GM12878 (cell line): ENCODE measurements at regions not wholly inside any gene's neighbourhood (a gene's known extent, or its start where the extent isn't known, plus 50 kb on each side); places are given as distances from the start of the nearest gene placed in this dataset.

ENCODE experiments used
- ATAC-seq: fragments of 200-7000 bp; cut with Tn5 transposase; 3 replicates; pipeline ENCODE4 v1.9.1; 2020; ENCODE audit warnings: mild to moderate bottlenecking, moderate library complexity
- BruUV-seq: library from RNA; stranded (reverse); fragments of 400-500 nt; replicated peaks from 2 replicates; lab custom pipeline; 2021; lab: Mats Ljungman, UMichigan
- CTCF ChIA-PET: fragments of 300-600 bp; sonication (Branson Sonifier 250); formaldehyde crosslinking; extraction: SDS; loops from one replicate; lab custom pipeline; 2021; ENCODE audit warnings: inconsistent platforms; lab: Yijun Ruan, JAX
- POLR2A ChIA-PET: fragments of 350-600 bp; formaldehyde crosslinking; extraction: SDS; loops from one replicate; lab custom pipeline; 2021; ENCODE audit warnings: inconsistent platforms; lab: Charles Lee
- RAD21 ChIA-PET: fragments of 300-600 bp; sonication (Branson Sonifier 250); formaldehyde crosslinking; loops from one replicate; lab custom pipeline; 2023; ENCODE audit warnings: antibody characterized with exemption; ENCODE audit not compliant: unreplicated experiment; lab: Charles Lee
- SMC1A ChIA-PET: fragments of 300-600 bp; sonication (Branson Sonifier 250); formaldehyde crosslinking; loops from one replicate; lab custom pipeline; 2023; ENCODE audit not compliant: unreplicated experiment, uncharacterized antibody; lab: Charles Lee
- DNase-seq: peaks from one replicate; pipeline ENCODE4 v3.0.0-alpha.2; 2011; ENCODE audit warnings: low read depth, low spot score
- FAIRE-seq: peaks from 3 replicates; lab custom pipeline; 2011; peaks lifted over from hg19 to GRCh38; lab: Jason Lieb, UNC
- H2AFZ ChIP-seq: 2 replicates; pipeline ENCODE4 v1.6.0; 2011; ENCODE audit warnings: low read depth, low read length, control low read depth; ENCODE audit not compliant: control insufficient read depth
- H3K27ac ChIP-seq: 2 replicates; pipeline ENCODE4 v1.5.1; 2011; ENCODE audit warnings: control low read depth; ENCODE audit not compliant: control insufficient read depth, insufficient read depth
- H3K27me3 ChIP-seq, 2 experiments: replicated peaks in 1 of 2; 2 replicates each; pipeline versions ENCODE4 v1.6.0 to v1.6.1; 2011; ENCODE audit warnings: low read length in 1 of 2; ENCODE audit not compliant: control insufficient read depth in 2 of 2, insufficient read depth in 2 of 2
- H3K36me3 ChIP-seq, 2 experiments: 2 replicates each; pipeline ENCODE4 v1.5.1; 2011; ENCODE audit warnings: low read length in 1 of 2; ENCODE audit not compliant: control insufficient read depth in 2 of 2, insufficient read depth in 2 of 2
- H3K4me1 ChIP-seq: 2 replicates; pipeline ENCODE4 v1.6.1; 2011; ENCODE audit warnings: mild to moderate bottlenecking, low read length, moderate library complexity, mixed read lengths; ENCODE audit not compliant: control insufficient read depth, insufficient read depth
- H3K4me2 ChIP-seq: 2 replicates; pipeline ENCODE4 v1.6.0; 2011; ENCODE audit warnings: control low read depth; ENCODE audit not compliant: control insufficient read depth, insufficient read depth
- H3K4me3 ChIP-seq: fragments of 200-600 bp; sonication (generic); 2 replicates; pipeline ENCODE4 v1.5.1; 2016
- H3K79me2 ChIP-seq: 2 replicates; pipeline ENCODE4 v1.6.0; 2011; ENCODE audit warnings: low read length; ENCODE audit not compliant: control insufficient read depth, insufficient read depth
- H3K9ac ChIP-seq: 2 replicates; pipeline ENCODE4 v1.8.0; 2011; ENCODE audit warnings: low read length, control low read depth, mixed read lengths; ENCODE audit not compliant: control insufficient read depth, insufficient read depth
- H3K9me3 ChIP-seq: replicated peaks from 3 replicates; pipeline ENCODE4 v1.5.1; 2011; ENCODE audit warnings: mild to moderate bottlenecking, low read length; ENCODE audit not compliant: control insufficient read depth, insufficient read depth
- H4K20me1 ChIP-seq: 2 replicates; pipeline ENCODE4 v1.6.0; 2011; ENCODE audit not compliant: control insufficient read depth, insufficient read depth
- STAT1 ChIP-seq: fragments of 450-650 bp; conservative IDR thresholded peaks from 2 replicates; pipeline ENCODE4 v1.6.1; 2014; ENCODE audit warnings: antibody characterized with exemption, mild to moderate bottlenecking
- WRNIP1 ChIP-seq: IDR thresholded peaks from 2 replicates; pipeline ENCODE4 v1.6.1; 2011; ENCODE audit warnings: low read depth, low read length, improper control_type of control experiment, borderline replicate concordance
- ZBED1 ChIP-seq: IDR thresholded peaks from 2 replicates; pipeline ENCODE4 v1.6.1; 2016; ENCODE audit warnings: borderline replicate concordance
- WGBS: methylation state at CpG from one replicate; pipeline ENCODE4 v1.1.6; 2016; ENCODE audit warnings: low lambda C conversion rate; ENCODE audit not compliant: insufficient replicate concordance, insufficient coverage; ENCODE audit errors: missing lambda C conversion rate; 5-methylcytosine and 5-hydroxymethylcytosine counted together
- in situ Hi-C: fragments of 300-500 bp; cut with MboI; formaldehyde crosslinking; loops from 9 replicates; pipeline ENCODE4 v1.14.3; 2018; ENCODE audit warnings: mixed read lengths
- intact Hi-C: fragments of 100-400 bp; cut with micrococcal nuclease; formaldehyde crosslinking; loops from one replicate; pipeline ENCODE4 v1.14.2; 2022; ENCODE audit not compliant: unreplicated experiment

DNA sequence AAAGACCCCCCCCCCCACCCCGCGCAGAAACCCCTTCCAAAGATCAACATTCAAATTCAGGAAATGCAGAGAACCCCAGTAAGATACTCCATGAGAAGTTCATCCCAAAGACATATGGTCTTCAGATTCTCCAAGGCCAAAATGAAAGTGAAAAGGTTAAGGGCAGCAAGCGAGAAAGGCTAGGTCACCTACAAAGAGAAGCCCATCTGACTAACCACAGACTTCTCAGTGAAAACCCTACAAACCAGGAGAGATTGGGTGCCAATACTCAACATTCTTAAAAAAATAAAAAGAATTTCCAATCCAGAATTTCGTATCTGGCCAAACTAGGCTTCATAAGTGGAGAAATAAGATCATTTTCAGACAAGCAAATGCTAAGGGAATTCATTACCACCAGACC is 175.2 kb downstream of the RND3 start:
- Histone ChIP-seq H3K79me2 (no peaks in the 10 kb centered on the region), H3K27me3 (no peaks in the 10 kb centered on the region), H3K27ac (no peak overlapping the region), H3K4me1 (no peaks in the 10 kb centered on the region), H3K4me3 (no peak overlapping the region), H3K9ac (no peak overlapping the region), H3K4me2 (no peak overlapping the region), H4K20me1 (no peaks in the 10 kb centered on the region), H2AFZ (no peak overlapping the region), H3K36me3 (no peaks in the 10 kb centered on the region), H3K9me3 (no peaks in the 10 kb centered on the region)
- ChIA-PET CTCF (no interaction called here), SMC1A (interaction anchor here (1.1 kb wide), 1 partner anchor 58 kb away, joined by 3 read pairs; no protein-coding TSS in a partner anchor), POLR2A (no interaction called here), RAD21 (no interaction called here)
- in situ Hi-C loops = no loop called here
- FAIRE-seq = no peak
- no peak for DNase-seq
- TF ChIP-seq STAT1 = no peak
- no peak for ATAC-seq
- WGBS = 52% methylated on average over 4 of the region's 4 CpGs
- BruUV-seq = no TSS peak
- intact Hi-C loops = no loop called here

DNA sequence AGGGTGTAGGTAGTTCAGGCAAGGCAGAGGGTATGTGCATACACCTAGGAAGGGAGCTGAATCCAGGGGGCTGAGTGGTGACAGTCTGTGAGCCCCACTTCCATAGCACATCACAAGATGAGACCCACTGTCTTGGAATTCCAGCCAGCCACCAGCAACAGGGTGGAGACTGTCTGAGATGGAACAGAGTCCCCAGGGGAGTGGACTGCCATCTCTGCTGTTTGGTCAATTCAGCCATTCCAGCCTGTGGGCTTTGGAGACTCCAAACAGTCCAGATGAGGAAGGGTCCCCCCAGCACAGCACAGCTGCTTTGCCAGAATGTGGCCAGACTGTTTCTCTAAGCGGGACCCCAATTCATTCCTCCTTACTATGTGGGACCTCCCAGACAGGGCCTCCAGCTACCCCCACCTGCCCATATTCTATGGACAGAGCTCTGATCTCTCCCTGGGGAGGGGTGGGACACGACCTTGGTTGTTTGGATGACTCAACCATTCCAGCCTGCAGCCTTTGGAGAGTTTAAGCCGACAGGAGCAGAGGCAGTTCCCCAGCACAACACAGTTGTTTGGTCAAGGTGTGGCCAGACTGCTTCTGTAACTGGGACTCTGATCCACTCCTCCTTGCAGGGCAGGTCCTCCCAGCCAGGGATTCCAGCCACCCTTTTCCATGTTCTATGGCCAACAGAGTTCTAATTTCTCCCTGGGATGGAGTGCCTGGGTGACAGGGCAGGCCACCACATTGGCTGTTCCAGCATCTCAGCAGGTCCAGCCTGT is 178.0 kb downstream of the RND3 start:
- POLR2A ChIA-PET = no interaction called here

More for the DNA sequence above, 178.0 kb downstream of the RND3 start:
- ChIA-PET SMC1A (no interaction called here), RAD21 (no interaction called here), CTCF (no interaction called here)
- intact Hi-C loops = no loop called here
- in situ Hi-C loops = no loop called here
- TF ChIP-seq WRNIP1 = no peak
- TF ChIP-seq ZBED1 = no peak
- Histone ChIP-seq H3K79me2 (no peaks in the 10 kb centered on the region), H3K27me3 (no peaks in the 10 kb centered on the region), H3K27ac (no peak overlapping the region), H3K4me1 (no peaks in the 10 kb centered on the region), H3K9me3 (no peaks in the 10 kb centered on the region), H3K36me3 (no peaks in the 10 kb centered on the region), H4K20me1 (no peaks in the 10 kb centered on the region), H3K9ac (no peak overlapping the region), H3K4me2 (no peak overlapping the region), H2AFZ (no peak overlapping the region), H3K4me3 (no peak overlapping the region)
- no peak for FAIRE-seq
- no TSS peak for BruUV-seq
- no peak for DNase-seq
- no peak for ATAC-seq
- 0% methylated on average over 3 of the region's 3 CpGs for WGBS
